GM12864 (cell line): ENCODE measurements at regions not wholly inside any gene's neighbourhood (a gene's known extent, or its start where the extent isn't known, plus 50 kb on each side); places are given as distances from the start of the nearest gene placed in this dataset.

ENCODE experiments used
- DNase-seq: peaks from one replicate; pipeline ENCODE4 v3.0.0-alpha.2; 2011; ENCODE audit warnings: low read depth
- H3K4me3 ChIP-seq: 2 replicates; pipeline ENCODE4 v1.5.1; 2011; ENCODE audit warnings: mild to moderate bottlenecking, low read depth, low read length, control low read depth
- CTCF ChIP-seq: IDR thresholded peaks from 2 replicates; pipeline ENCODE4 v1.5.1; 2011; ENCODE audit warnings: low read depth, mild to moderate bottlenecking, moderate library complexity, low read length, control low read depth, inconsistent platforms; ENCODE audit errors: missing control alignments

GRCh38 chr4:56745042-56745441 lies 63.9 kb upstream of the HOPX start:
- no peak overlapping the region for H3K4me3 ChIP-seq

GRCh38 chr4:56744030-56744429 lies 62.9 kb upstream of the HOPX start:
- no peak for TF ChIP-seq CTCF
- no peak overlapping the region for H3K4me3 ChIP-seq
- no peak for DNase-seq

More at GRCh38 chr4:56745042-56745441, 63.9 kb upstream of the HOPX start:
- no peak for DNase-seq
- no peak for TF ChIP-seq CTCF

- no peak for TF ChIP-seq CTCF
- DNase-seq: no peak
- no peak overlapping the region for H3K4me3 ChIP-seq
Measured at GRCh38 chr4:56743550-56743949, 62.5 kb upstream of the HOPX start.

- no peak for TF ChIP-seq CTCF
- no peak for DNase-seq
- no peak overlapping the region for H3K4me3 ChIP-seq
Measured at GRCh38 chr4:56742080-56742871, 61.2 kb upstream of the HOPX start.

GRCh38 chr4:56741595-56741994 lies 60.5 kb upstream of the HOPX start:
- DNase-seq: no peak
- no peak overlapping the region for H3K4me3 ChIP-seq
- no peak for TF ChIP-seq CTCF

GRCh38 chr4:56739066-56739777 lies 58.1 kb upstream of the HOPX start:
- no peak for TF ChIP-seq CTCF
- H3K4me3 ChIP-seq: no peak overlapping the region
- DNase-seq: no peak
